ENCODE measurements at regions not wholly inside any gene's neighbourhood (a gene's known extent, or its start where the extent isn't known, plus 50 kb on each side); places are given as distances from the start of the nearest gene placed in this dataset.

DNA sequence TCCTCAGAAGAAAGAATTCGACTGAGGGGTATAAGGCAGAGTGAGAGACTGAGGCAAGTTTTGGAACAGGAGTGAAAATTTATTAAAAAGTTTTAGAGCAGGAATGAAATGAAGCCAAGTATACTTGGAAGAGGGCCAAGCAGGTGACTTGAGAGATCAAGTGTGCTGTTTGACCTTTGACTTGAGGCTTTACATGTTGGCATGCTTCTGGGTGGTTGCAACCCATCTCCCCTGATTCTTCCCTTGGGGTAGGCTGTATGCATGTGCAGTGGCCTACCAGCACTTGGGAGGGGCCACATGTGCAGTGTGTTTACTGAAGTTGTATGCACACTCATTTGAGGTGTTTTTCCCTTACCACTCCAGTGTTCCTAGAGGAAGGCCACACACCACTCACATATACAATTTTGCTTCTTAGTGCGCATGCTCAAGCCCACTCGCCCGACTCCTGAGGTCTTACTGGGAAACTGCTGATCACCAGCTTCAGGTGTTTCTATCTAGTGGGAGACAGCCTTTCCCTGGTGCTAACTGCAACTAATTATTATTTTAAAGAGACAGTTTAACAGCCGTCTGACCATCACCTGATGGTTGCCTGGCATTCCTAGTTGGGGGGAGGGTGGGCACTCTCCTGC, 61.5 kb upstream of the CADPS start:
- TF ChIP-seq, protein P1, sequence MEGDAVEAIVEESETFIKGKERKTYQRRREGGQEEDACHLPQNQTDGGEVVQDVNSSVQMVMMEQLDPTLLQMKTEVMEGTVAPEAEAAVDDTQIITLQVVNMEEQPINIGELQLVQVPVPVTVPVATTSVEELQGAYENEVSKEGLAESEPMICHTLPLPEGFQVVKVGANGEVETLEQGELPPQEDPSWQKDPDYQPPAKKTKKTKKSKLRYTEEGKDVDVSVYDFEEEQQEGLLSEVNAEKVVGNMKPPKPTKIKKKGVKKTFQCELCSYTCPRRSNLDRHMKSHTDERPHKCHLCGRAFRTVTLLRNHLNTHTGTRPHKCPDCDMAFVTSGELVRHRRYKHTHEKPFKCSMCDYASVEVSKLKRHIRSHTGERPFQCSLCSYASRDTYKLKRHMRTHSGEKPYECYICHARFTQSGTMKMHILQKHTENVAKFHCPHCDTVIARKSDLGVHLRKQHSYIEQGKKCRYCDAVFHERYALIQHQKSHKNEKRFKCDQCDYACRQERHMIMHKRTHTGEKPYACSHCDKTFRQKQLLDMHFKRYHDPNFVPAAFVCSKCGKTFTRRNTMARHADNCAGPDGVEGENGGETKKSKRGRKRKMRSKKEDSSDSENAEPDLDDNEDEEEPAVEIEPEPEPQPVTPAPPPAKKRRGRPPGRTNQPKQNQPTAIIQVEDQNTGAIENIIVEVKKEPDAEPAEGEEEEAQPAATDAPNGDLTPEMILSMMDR (IDR thresholded peaks at IDR 0.05; ENCODE audit: poor library complexity, severe bottlenecking), result no peak
- TF ChIP-seq EP300 (conservative IDR thresholded peaks at IDR 0.05; ENCODE audit: poor library complexity, severe bottlenecking) (no peak), POLR2AphosphoS5 (IDR thresholded peaks at IDR 0.05) (no peak), EZH2 (IDR thresholded peaks at IDR 0.05; ENCODE audit: borderline replicate concordance, insufficient read depth, low read length, poor library complexity, severe bottlenecking) (no peak)
- TF ChIP-seq, protein P2, sequence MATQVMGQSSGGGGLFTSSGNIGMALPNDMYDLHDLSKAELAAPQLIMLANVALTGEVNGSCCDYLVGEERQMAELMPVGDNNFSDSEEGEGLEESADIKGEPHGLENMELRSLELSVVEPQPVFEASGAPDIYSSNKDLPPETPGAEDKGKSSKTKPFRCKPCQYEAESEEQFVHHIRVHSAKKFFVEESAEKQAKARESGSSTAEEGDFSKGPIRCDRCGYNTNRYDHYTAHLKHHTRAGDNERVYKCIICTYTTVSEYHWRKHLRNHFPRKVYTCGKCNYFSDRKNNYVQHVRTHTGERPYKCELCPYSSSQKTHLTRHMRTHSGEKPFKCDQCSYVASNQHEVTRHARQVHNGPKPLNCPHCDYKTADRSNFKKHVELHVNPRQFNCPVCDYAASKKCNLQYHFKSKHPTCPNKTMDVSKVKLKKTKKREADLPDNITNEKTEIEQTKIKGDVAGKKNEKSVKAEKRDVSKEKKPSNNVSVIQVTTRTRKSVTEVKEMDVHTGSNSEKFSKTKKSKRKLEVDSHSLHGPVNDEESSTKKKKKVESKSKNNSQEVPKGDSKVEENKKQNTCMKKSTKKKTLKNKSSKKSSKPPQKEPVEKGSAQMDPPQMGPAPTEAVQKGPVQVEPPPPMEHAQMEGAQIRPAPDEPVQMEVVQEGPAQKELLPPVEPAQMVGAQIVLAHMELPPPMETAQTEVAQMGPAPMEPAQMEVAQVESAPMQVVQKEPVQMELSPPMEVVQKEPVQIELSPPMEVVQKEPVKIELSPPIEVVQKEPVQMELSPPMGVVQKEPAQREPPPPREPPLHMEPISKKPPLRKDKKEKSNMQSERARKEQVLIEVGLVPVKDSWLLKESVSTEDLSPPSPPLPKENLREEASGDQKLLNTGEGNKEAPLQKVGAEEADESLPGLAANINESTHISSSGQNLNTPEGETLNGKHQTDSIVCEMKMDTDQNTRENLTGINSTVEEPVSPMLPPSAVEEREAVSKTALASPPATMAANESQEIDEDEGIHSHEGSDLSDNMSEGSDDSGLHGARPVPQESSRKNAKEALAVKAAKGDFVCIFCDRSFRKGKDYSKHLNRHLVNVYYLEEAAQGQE (IDR thresholded peaks at IDR 0.05; ENCODE audit: borderline replicate concordance), result no peak

Measured in neural cell (in vitro differentiated cells).